PC-3 (cell line): ENCODE measurements at regions not wholly inside any gene's neighbourhood (a gene's known extent, or its start where the extent isn't known, plus 50 kb on each side); places are given as distances from the start of the nearest gene placed in this dataset.

Experiments used
- ATAC-seq: fragments of 200-7000 bp; cut with Tn5 transposase; 2 replicates; pipeline ENCODE4 v1.9.1; 2020; ENCODE audit warnings: mild to moderate bottlenecking, moderate library complexity
- BruUV-seq: library from RNA; stranded (reverse); fragments of 400-500 nt; replicated peaks from 2 replicates; lab custom pipeline; 2021; lab: Mats Ljungman, UMichigan
- CTCF ChIA-PET: fragments of 300-600 bp; sonication (Branson Sonifier 250); formaldehyde crosslinking; loops from one replicate; lab custom pipeline; 2022; ENCODE audit warnings: antibody characterized with exemption; lab: Charles Lee
- POLR2A ChIA-PET: fragments of 300-600 bp; sonication (Branson Sonifier 250); formaldehyde crosslinking; loops from one replicate; lab custom pipeline; 2022; ENCODE audit warnings: antibody characterized with exemption; ENCODE audit not compliant: unreplicated experiment; lab: Charles Lee
- DNase-seq: peaks from one replicate; pipeline ENCODE4 v3.0.0-alpha.2; 2015
- H2AFZ ChIP-seq: fragments of 300-600 bp; sonication (generic); 2 replicates; pipeline ENCODE4 v1.6.0; 2016; ENCODE audit warnings: antibody characterized with exemption, low read length
- H3F3A ChIP-seq: fragments of 300-600 bp; sonication (generic); one replicate; pipeline ENCODE4 v1.6.0; 2017; ENCODE audit warnings: antibody characterized with exemption, low read length, control low read depth, mild to moderate bottlenecking; ENCODE audit not compliant: unreplicated experiment
- H3K27ac ChIP-seq: fragments of 300-600 bp; sonication (generic); 2 replicates; pipeline ENCODE4 v1.5.1; 2016; ENCODE audit warnings: mild to moderate bottlenecking, low read length
- H3K27me3 ChIP-seq: fragments of 300-600 bp; sonication (generic); 2 replicates; pipeline ENCODE4 v1.6.1; 2016; ENCODE audit warnings: low read length, mixed read lengths
- H3K36me3 ChIP-seq: fragments of 300-600 bp; sonication (generic); 2 replicates; pipeline ENCODE4 v1.6.1; 2016; ENCODE audit warnings: low read depth, mixed run types, low read length, mixed read lengths
- H3K4me1 ChIP-seq: fragments of 300-600 bp; sonication (generic); 2 replicates; pipeline ENCODE4 v1.5.1; 2016; ENCODE audit warnings: low read length; ENCODE audit not compliant: insufficient read depth
- H3K4me2 ChIP-seq: fragments of 300-600 bp; sonication (generic); 2 replicates; pipeline ENCODE4 v1.6.0; 2016; ENCODE audit warnings: low read length
- H3K4me3 ChIP-seq: fragments of 300-600 bp; sonication (generic); 2 replicates; pipeline ENCODE4 v1.5.1; 2016; ENCODE audit warnings: mild to moderate bottlenecking, low read length, mixed read lengths
- H3K79me2 ChIP-seq: fragments of 300-600 bp; sonication (generic); 2 replicates; pipeline ENCODE4 v1.6.1; 2017; ENCODE audit warnings: low read length, mixed read lengths
- H3K9ac ChIP-seq: fragments of 300-600 bp; sonication (generic); 2 replicates; pipeline ENCODE4 v1.6.0; 2016; ENCODE audit warnings: mild to moderate bottlenecking, low read length
- H3K9me2 ChIP-seq: fragments of 300-600 bp; sonication (generic); replicated peaks from 2 replicates; pipeline ENCODE4 v1.6.1; 2016; ENCODE audit warnings: mixed run types, low read length, mixed read lengths
- H3K9me3 ChIP-seq: fragments of 300-600 bp; sonication (generic); 2 replicates; pipeline ENCODE4 v1.6.1; 2016; ENCODE audit warnings: low read length, mixed read lengths
- H4K20me1 ChIP-seq: fragments of 300-600 bp; sonication (generic); 2 replicates; pipeline ENCODE4 v1.6.1; 2016; ENCODE audit warnings: low read length, mixed read lengths
- CTCF ChIP-seq: fragments of 300-600 bp; sonication (generic); conservative IDR thresholded peaks from 2 replicates; pipeline ENCODE4 v1.5.1; 2017; ENCODE audit warnings: antibody characterized with exemption, low read depth, mild to moderate bottlenecking, low read length
- EZH2 ChIP-seq: fragments of 300-600 bp; sonication (generic); IDR thresholded peaks from one replicate; pipeline ENCODE4 v1.6.1; 2017; ENCODE audit warnings: antibody characterized with exemption, mild to moderate bottlenecking, low read length; ENCODE audit not compliant: unreplicated experiment
- EZH2phosphoT487 ChIP-seq: fragments of 300-600 bp; sonication (generic); IDR thresholded peaks from 2 replicates; pipeline ENCODE4 v1.6.1; 2018; ENCODE audit warnings: mild to moderate bottlenecking, antibody characterized with exemption, low read length, borderline replicate concordance
- intact Hi-C: fragments of 100-400 bp; cut with micrococcal nuclease; formaldehyde crosslinking; loops from 2 replicates; pipeline ENCODE4 v1.9.0; 2023

GRCh38 chr5:96031811-96032261 is 70.2 kb upstream of the ELL2 start:
- no peak overlapping the region for H3K4me3 ChIP-seq
- H3K79me2 ChIP-seq = no peaks in the 10 kb centered on the region
- no peaks in the 10 kb centered on the region for H3K9me2 ChIP-seq
- H3F3A ChIP-seq = peaks cover 6% of the 10 kb centered on the region
- H4K20me1 ChIP-seq = no peaks in the 10 kb centered on the region
- no peak overlapping the region; the same call in 1 of the 2 replicates for H2AFZ ChIP-seq
- CTCF ChIA-PET = no interaction called here
- peaks cover 2% of the 10 kb centered on the region; the same call in 1 of the 2 replicates for H3K36me3 ChIP-seq
- no peak overlapping the region for H3K9ac ChIP-seq
- peak overlapping the region; percentile 21 for H3K4me2 ChIP-seq
- no TSS peak for BruUV-seq
- TF ChIP-seq EZH2 = no peak
- TF ChIP-seq EZH2phosphoT487 = no peak
- no peak for TF ChIP-seq CTCF
- ATAC-seq (peak; percentile 40; the same call in 1 of the 2 replicates), DNase-seq (peak; percentile 79)
- intact Hi-C loops = no loop called here
- POLR2A ChIA-PET = no interaction called here
- H3K4me1 ChIP-seq = peaks cover 51% of the 10 kb centered on the region
- peak overlapping the region; percentile 30 for H3K27ac ChIP-seq
- H3K9me3 ChIP-seq = no peaks in the 10 kb centered on the region
- no peaks in the 10 kb centered on the region for H3K27me3 ChIP-seq

GRCh38 chr5:96031180-96031579 is 69.5 kb upstream of the ELL2 start:
- ChIA-PET CTCF (no interaction called here), POLR2A (no interaction called here)
- peak overlapping the region; percentile 21 for H3K4me2 ChIP-seq
- H3K36me3 ChIP-seq = peaks cover 2% of the 10 kb centered on the region; the same call in 1 of the 2 replicates
- H3K27ac ChIP-seq = no peak overlapping the region; the same call in 1 of the 2 replicates
- H3K9me3 ChIP-seq = no peaks in the 10 kb centered on the region
- no peak for TF ChIP-seq EZH2
- TF ChIP-seq CTCF = no peak
- TF ChIP-seq EZH2phosphoT487 = no peak
- H4K20me1 ChIP-seq = no peaks in the 10 kb centered on the region
- BruUV-seq = no TSS peak
- no peaks in the 10 kb centered on the region for H3F3A ChIP-seq
- no peaks in the 10 kb centered on the region for H3K27me3 ChIP-seq
- H3K9ac ChIP-seq = no peak overlapping the region
- intact Hi-C loops = no loop called here
- ATAC-seq (no peak), DNase-seq (no peak)
- peaks cover 51% of the 10 kb centered on the region for H3K4me1 ChIP-seq
- H2AFZ ChIP-seq = no peak overlapping the region
- no peak overlapping the region for H3K4me3 ChIP-seq
- no peaks in the 10 kb centered on the region for H3K79me2 ChIP-seq
- H3K9me2 ChIP-seq = no peaks in the 10 kb centered on the region

GRCh38 chr5:96026406-96027041 is 64.9 kb upstream of the ELL2 start:
- Histone ChIP-seq H3K27ac (peak overlapping the region; percentile 80), H3K4me3 (peak overlapping the region; percentile 2; the same call in 1 of the 2 replicates), H3K4me1 (peaks cover 61% of the 10 kb centered on the region), H2AFZ (peak overlapping the region; percentile 52; the same call in 1 of the 2 replicates), H3K4me2 (peak overlapping the region; percentile 70), H3F3A (no peaks in the 10 kb centered on the region), H3K9me2 (no peaks in the 10 kb centered on the region), H3K79me2 (no peaks in the 10 kb centered on the region), H3K9ac (peak overlapping the region; percentile 7; the same call in 1 of the 2 replicates), H3K27me3 (no peaks in the 10 kb centered on the region), H3K36me3 (no peaks in the 10 kb centered on the region), H4K20me1 (no peaks in the 10 kb centered on the region), H3K9me3 (no peaks in the 10 kb centered on the region)
- intact Hi-C loops = loop anchor here (2.0 to 5.0 kb wide), 3 partner anchors 41 to 311 kb away; no protein-coding TSS in a partner anchor
- ChIA-PET CTCF (no interaction called here), POLR2A (no interaction called here)
- DNase-seq = peak; percentile 82
- TF ChIP-seq CTCF = no peak
- TF ChIP-seq EZH2phosphoT487 = no peak
- TF ChIP-seq EZH2 = no peak
- TSS peak; percentile 58 for BruUV-seq
- ATAC-seq = peak; percentile 84
